ENCODE measurements at regions not wholly inside any gene's neighbourhood (a gene's known extent, or its start where the extent isn't known, plus 50 kb on each side); places are given as distances from the start of the nearest gene placed in this dataset.

GRCh38 chr10:90642136-90642535 is 215.7 kb downstream of the HTR7 start:
- TF ChIP-seq CTCF (IDR thresholded peaks at IDR 0.05) (no peak), ZNF317 (CRISPR knock-in tag; IDR thresholded peaks at IDR 0.05; ENCODE audit: borderline replicate concordance, low read depth) (no peak), MYBL2 (CRISPR knock-in tag; IDR thresholded peaks at IDR 0.05) (no peak), ATF2 (CRISPR knock-in tag; IDR thresholded peaks at IDR 0.05; ENCODE audit: borderline replicate concordance, low read depth) (no peak), PRRX2 (CRISPR knock-in tag; IDR thresholded peaks at IDR 0.05) (no peak), GRHL2 (CRISPR knock-in tag; IDR thresholded peaks at IDR 0.05; ENCODE audit: insufficient replicate concordance, severe bottlenecking) (no peak), ZNF423 (CRISPR knock-in tag; IDR thresholded peaks at IDR 0.05) (no peak), HMGXB4 (CRISPR knock-in tag; IDR thresholded peaks at IDR 0.05) (no peak), USF2 (CRISPR knock-in tag; IDR thresholded peaks at IDR 0.05) (no peak), ZNF263 (CRISPR knock-in tag; IDR thresholded peaks at IDR 0.05; ENCODE audit: low read depth) (no peak), PREB (CRISPR knock-in tag; IDR thresholded peaks at IDR 0.05; ENCODE audit: borderline replicate concordance) (no peak), STAT6 (CRISPR knock-in tag; conservative IDR thresholded peaks at IDR 0.05; ENCODE audit: low read depth) (no peak)

Data from WTC11 (cell line).